ENCODE measurements at regions not wholly inside any gene's neighbourhood (a gene's known extent, or its start where the extent isn't known, plus 50 kb on each side); places are given as distances from the start of the nearest gene placed in this dataset.

DNA sequence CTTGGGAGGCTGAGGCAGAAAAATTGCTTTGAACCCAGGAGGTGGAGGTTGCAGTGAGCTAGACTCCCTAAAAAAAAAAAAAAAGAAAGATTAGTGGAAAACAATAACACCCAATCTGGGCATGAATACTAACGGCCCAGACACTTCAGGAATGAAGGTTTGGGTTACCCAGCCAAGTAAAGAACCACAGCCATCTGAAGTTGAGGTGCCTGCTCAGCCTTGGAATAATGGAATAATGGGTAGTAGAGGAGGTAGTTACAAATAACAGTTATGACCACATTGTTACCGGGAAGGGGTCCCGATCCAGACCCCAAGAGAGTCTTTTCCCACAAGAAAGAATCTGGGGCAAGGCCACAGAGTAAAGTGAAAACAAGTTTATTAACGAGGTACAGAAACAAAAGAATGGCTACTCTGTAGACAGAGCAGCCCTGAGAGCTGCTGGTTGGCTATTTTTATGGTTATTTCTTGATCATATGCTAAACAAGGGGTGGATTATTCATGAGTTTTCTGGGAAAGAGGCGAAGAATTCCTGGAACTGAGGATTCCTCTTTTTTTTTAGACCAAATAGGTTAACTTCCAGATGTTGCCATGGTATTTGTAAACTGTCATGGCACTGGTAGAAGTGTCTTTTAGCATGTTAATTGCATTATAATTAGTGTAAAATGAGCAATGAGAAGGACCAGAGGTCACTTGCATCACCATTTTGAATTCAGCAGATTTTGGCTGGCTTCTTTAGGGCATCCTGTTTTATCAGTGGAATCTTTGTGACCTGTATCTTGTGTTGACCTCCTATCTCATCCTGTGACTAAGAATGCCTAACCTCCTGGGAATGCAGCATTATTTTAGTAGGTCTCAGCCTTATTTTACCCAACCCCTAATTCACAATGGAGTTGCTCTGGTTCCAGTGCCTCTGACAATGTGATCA is 96.2 kb upstream of the HAAO start:
- no peak for DNase-seq

DNA sequence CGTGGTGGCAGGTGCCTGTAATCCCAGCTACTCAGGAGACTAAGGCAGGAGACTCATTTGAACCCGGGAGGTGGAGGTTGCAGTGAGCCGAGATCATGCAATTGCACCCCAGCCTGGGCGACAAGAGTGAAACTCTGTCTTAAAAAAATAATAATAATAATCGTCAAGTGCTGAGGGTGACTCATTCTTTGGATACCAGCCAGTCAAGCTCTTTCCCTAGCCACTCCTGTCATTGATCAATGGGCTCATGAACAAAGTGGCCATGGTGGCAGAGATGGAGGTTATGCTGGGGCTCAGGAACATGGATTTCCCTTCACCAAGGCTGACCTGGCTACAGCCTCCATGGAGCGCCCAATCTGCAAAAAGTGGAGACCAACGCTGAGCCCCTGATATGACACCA is 94.5 kb upstream of the HAAO start:
- no peak for DNase-seq

DNA sequence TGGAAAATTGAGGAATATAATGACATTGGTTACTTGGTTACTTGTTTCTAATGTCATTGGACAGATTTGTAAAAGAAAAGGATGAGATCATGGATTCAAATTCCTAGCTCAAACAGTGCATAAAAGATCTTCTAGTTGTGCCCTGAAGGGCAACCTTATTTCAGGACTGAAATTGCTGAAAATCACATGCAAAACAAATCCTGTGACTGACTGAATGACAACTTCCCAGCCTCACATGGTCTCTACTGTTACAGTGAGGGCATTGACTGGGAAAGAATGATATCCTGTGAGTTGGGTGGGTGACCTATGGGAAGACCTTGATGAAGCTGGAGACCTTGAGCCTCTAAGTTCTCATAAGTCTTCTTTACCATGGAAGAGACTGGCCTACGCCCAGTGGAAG is 90.4 kb upstream of the HAAO start:
- DNase-seq = no peak

DNA sequence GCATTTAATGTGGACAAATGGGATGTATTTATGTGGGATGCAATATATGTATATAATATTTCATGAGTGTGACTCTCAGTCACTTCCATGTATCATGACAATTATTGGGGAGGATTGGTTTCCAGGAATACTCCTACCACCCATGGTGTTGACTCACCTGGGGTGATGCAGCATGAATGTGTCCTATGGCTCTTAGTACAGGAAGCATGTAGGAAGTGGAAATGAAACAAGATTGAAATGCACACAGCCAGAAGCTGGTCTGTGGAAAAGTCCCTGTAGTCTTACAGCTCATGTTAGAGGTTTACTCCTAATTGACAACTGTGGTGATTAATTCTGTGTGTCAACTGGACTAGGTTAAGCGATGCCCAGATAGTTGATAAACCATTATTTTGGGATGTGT is 89.3 kb upstream of the HAAO start:
- DNase-seq = no peak

DNA sequence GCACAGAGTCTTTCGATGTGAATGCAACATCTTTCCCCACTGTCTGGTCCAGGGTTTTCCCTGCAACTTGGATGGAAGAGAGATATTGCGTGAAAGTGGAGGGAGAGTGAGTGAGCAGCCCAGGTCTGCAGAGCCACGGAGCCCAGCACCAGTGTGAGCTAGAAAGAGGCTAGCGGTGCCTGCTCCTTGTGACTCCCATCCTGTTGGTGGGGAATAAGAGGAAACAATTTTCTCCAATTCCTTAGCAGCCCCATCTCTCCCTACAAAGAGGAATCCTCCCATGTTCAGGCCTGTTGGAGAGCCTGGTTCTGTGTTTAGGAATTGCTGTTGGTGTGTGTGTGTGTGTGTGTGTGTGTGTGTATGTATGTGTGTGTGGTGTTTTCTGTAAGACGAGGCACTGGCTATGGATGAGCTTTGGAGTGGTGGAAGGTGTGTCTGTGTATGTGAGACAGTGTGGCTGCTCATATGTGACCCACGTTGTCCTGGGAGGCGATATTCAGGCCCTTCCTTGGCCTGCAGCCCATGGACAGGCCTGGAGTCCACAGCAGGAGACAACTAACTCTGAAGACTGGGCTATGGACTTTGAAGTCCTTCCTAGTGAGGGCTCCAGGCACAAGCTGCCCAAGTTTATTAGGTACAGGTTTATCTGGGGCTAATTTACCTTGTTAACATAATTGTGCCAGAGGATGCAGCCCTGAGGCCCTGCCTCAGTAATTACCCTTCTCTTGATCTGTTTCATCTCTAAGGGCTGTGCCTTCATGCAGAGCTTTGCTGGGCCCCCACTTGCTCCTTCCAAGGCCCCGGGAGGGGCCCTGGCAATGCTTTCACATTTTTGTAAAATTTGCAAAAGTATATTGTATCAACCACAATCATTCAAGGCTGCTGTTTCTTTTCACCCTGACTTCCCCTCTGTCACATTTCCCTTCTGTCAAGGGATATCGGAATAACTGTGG is 88.6 kb upstream of the HAAO start:
- DNase-seq = no peak

DNA sequence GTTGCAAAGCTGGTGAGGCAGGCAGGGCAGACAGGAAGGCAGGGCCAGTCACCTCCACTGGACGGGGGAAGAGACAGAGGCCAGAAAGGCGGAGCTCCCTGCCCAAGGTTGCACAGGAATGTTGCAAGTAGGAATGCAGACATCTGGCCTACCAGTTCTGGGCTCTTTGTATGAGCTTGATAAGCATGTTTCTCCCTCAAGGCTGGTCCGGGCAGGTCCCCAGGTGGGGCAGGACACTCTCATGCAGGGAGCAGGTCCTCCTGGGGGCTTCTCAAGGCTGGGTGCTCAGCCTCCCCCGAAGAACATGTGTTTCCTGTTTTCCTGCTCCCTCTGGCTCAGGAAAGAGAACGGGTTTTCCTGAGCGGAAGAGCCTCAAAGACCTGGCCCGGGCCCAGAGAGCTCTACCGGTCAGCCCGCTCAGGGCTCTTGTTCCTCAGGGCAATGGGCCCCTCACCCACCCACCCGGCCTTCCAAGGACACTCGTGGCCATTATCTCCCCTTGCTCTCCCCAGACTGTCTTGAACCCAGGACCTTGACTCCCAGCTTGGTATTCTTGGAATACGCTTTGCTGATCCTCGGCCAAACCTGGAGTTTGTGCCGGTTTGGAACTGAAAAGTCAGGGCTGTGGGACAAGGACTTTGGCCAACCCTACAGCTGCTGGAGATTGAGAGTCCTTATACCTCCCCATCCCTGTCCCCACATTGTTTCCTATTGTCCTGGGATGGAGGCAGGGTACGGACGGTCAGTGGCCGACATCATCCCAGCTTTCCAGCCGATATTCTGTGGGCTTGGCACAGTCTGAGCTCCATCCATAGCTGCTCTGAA is 87.7 kb upstream of the HAAO start:
- DNase-seq = no peak

DNA sequence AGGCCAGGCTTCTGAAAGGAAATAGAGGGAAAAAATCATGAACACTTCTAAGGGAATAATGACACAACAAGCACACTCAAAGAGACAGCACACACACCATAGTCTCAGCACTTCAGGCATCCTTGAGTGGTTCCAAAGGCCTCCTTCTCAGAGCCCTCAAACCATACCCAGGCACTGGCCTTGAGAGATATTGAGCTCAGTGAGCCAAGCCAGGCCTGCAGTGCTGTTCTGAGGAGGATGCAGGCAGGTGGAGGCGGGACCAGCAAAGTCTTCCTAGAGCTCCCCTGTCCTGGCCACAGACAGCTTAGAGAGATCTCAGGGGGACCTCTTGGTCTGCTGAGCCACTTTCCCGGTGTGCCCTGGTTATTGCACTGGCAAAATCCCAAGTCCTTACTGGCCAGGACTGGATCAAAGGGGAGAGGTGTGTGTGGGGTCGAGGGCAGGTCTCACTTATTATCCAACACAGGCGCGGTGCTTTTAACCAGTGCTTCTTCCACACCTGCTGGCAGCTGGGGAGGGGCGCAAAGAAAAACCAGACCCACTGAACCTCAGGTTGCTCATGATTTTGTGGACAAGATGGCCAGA is 86.8 kb upstream of the HAAO start:
- no peak for DNase-seq

DNA sequence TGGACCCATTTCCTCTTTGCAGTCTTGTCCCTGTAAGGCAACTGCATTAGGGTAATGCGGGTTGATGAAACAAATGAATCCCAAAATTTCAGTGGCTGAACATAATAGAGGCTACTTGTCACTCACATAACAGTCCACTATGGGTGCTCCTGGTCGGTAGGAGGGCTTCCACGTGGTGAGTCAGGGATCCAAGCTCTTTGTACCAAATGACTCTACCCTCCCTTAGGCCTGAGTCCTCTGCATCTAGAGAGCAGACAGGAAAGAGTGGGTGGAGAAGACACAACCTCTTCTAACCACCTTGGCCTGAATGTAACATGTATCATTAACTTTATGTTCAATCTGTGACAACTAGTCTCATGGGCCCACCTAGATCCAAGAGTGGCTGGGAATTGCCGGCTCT is 86.2 kb upstream of the HAAO start:
- no peak for DNase-seq

DNA sequence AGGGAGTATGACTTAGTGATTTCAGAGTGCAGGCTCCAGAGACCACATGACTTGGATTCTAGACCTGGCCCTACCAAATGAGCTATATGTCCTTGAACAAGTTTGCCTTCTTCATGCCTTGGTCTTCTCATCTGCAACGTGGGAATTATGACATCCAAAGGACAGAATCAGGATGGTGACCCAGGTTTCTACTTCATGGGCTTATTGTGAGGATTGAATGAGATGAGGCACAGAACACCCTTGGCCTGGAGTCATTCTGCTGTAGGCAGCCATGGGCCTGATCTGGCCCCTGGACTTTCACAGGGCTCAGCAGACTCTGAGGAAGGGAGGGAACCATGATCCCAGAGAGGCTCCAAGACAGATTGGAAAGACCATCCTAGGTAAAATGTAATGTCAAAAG is 85.6 kb upstream of the HAAO start:
- DNase-seq = no peak

DNA sequence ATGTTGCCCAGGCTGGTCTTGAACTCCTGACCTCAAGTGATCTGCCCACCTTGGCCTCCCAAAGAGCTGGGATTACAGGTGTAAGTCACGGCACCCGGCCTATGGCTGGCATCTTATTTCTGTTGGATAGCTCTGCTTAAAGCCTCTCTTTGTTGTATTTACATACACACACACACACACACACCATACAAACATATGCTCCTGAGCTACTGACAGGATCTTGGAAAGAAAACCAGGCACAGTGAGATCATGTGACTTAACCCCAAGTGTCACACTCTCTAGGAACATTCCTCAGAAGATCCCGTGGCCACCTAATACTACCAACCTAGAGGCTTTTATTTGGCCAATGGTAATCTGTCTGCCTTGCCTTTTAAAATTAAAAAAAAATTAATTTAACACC is 85.1 kb upstream of the HAAO start:
- DNase-seq = no peak

DNA sequence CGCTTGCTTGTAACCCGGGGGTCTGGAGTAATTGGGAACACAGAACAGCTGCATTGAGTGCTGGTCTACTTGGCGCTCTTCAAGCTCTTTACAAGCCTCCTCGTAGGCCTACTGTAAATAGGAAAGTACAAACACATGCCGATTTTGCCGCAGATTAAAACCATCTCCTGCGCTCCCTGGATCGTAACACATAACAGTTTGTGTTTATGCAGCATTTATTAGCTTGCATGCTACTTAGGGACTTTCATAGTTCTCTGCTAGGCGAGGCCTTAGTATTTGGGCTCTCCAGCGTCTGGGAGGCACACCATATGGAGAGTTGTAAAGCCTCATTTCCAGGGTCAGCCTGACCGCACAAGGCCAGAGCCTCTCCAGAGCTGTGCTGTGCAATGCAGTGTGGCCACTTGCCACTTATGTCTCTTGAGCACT is 84.0 kb upstream of the HAAO start:
- DNase-seq = no peak

DNA sequence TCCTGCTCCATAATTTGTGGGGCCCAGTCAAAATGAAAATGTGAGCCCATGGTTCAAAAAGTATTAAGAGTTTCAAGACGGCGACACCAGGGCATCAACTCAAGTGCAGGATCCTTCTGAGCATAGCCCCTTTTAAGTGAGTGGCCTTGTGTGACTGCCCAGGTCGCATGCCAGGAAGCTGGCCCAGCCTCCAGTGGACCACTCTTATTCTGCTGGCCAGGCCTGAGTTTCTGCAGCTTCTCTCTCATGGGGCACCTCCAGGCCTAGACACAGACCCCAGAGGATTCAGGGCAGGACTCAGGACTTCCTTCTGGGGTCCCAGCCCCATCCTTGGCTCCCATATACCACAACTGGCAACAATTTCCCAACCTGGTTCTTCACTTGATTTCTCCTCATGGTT is 83.5 kb upstream of the HAAO start:
- no peak for DNase-seq

DNA sequence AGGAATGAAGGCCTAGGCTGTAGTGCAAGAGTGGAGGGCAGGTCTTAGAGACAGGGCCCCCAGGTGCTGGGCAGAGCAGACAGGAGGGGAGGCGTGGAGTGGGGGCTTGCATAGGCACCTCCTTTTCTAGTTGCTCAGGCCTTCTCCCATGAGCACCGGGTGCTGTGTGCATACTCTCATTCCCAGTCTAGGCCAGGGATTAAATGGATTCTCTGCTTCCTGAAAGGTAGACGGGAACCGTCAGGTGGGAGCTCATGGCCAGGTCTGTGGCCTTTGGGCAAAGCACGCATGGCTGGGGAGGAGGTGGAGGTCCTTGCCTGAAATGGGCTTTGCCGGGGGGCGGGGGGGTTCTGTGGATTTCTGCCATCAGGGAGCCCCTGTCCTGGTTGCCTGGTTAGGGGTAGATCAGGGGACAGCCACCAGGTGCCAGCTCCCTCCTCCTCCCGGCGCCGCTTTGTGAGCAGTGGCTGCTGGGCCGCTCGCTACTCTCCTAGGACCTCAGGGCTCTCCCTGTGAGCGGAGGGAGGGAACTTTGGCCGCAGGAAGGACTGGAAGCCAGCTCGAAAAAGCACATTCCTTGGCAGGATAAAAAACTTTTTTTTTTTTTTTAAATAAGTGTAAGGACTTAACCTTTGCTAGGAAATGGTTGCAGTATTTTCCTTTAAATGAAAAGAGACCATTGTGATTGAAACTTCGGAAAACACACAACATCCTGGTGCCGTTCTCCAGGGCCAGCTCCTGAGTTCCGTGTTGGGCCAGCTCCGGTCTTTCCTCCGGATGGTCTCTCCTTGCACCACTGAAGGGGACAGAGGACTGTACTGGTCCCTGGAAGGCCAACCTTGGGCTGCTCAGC is 82.8 kb upstream of the HAAO start:
- no peak for DNase-seq

DNA sequence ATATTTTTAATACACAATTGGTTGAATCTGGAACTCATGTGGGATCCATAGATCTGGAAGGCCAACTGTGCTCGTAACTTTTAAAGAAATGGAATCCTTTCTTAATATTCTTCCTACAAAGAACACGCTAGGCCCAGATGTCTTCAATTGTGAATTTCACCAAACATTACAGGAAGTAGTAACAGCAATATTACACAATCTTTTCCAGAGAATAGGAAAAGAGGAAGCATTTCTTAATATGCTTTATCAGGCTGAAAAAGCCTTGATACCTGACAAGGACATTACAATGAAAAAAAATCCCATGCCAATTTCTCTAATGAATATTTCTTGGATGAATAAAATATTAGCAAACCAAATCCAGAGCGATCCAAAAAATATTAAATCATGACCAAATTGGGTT is 80.3 kb upstream of the HAAO start:
- no peak for DNase-seq

DNA sequence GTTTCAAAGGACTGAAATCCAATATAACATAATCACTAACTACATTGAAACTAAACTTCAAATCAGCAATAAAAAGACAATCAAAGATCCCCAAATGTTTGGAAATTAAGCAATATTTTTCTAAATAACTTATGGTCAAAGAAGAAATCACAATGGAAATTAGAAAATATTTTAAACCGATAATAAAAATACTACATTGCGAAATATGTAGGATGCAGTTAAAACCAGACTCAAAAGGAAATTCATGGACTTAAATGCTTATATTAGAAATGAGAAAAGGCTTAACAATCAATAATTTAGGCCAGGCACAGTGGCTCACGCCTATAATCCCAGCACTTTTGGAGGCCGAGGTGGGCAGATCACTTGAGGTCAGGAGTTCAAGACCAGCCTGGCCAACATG is 79.0 kb upstream of the HAAO start:
- DNase-seq = no peak

DNA sequence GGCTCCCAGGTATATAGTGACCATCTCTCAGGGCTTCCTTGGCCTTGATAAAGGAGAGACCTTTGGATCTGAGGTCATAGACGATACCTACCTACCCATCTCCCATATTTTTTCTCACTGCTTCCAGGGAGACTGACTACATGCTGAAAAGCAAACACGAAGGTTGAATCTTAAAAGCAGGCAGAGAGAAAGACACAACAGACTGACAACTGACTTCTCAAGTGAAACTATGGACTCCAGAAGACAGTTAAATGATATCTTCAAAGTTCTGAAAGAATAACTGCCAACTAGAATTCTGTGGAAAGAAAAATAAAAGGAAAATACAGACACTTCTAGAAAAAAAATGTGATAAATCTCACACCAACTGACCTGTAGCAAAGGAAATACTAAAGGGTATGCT is 76.5 kb upstream of the HAAO start:
- DNase-seq = no peak

DNA sequence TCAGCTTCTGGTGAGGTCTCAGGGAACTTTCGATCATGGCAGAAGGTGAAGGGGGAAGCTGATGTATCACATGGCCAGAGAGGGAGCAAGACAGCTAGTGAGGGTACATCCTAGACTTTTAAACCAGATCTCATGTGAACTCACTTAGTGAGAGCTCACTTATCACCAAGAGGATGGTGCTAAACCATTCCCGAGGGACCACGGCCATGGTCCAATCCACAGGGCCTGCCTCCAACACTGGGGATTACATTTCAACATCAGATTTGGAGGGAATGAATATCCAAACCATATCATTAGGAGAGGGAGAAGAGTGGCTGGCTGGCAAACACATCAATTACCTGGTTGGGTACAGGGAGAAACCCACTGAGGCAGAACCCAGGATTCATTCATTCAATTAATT is 75.7 kb upstream of the HAAO start:
- DNase-seq = no peak

DNA sequence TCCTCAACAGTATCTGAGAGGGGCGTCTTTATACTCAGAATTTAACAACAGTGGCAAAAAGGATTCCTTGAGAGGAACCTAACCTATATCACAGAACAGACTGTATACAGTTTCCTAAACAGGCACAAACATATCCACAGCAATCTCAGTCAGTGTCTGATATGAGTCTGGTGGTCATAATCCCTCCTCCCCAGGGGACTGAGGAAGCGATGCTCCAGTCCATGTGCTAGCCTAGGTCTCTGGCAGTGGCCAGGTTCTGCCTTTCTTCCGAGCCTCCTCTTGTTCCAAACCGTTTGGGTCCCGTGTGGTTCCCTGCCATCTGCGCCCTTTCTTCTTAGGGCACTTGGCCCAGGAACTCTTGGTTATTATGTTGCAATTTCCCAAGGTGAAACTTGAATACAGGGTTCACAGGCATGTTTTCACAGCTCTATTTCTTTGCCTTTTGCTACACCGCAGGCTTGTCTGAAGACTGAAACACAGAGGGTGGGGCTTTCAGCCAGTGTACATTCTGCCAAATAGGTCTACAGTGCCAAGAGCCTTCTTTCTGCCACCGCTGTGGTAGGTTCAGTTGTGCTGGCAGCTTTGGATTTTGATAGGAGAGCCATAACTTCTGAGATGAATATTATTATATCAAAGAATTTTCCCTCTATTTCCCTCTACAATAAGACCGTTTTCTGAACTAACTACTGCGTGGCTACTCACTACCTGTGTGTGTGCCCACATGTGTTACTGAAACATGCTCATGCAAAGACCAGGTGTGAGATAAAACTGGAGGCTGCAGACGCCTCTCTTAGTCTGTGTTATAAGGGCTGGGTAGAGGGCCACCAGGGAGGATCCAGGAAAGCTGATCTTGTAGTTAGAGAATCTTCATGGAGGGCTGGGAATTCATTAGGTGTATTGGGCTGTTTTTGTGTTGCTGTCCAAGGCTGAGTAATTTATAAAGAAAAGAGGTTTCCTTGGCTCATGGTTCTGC is 75.0 kb upstream of the HAAO start:
- no peak for DNase-seq

DNA sequence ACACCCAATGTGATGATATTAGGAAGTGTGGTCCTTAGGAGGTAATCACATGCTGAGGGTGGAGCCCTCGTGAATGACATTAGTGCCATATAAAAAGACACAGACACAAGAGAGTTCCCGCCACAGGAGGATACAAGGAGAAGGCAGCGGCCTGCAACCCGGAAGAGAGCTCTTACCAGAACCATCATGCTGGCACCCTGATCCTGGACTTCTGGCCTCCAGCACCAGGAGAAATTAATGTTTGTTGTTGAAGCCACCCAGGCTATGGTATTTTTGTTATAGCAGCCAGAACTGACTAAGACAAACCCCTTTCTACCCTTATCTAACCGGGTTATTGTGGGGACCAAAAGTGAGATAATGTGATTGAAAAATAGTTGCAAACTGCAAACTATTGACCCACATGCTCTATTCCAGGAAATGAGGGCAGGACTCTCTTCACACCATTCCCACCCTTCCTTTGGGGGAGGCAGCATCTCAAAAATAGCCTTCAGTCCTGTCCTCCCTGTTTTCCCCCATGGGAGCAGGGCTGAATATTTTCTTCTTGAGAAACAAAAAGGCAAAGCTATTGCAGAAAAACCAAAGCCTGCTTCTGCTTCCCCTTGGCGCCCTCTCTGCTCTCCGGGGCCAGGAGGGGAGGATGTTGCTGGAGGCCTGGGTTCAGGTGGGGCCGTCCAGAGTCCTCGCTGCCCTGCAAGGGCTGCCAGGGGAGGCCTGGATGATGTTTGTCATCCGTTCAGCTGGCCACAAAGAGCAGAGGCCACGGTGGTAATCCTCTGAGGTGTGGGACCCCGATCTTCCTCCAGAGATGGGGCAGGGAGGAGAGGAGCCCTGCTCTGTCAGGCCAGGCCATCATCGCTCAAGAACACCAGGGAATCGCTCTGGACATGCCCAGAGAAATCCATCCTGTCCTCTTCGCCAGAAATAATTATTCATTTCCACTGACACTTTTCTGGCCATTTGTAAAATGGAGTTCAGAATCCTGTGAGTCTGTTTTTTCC is 73.8 kb upstream of the HAAO start:
- no peak for DNase-seq

Measured in activated gamma-delta T cell treated with Interleukin-2 at 50 U/mL for 16 hours (primary cell).